ENCODE measurements at regions not wholly inside any gene's neighbourhood (a gene's known extent, or its start where the extent isn't known, plus 50 kb on each side); places are given as distances from the start of the nearest gene placed in this dataset.

DNA sequence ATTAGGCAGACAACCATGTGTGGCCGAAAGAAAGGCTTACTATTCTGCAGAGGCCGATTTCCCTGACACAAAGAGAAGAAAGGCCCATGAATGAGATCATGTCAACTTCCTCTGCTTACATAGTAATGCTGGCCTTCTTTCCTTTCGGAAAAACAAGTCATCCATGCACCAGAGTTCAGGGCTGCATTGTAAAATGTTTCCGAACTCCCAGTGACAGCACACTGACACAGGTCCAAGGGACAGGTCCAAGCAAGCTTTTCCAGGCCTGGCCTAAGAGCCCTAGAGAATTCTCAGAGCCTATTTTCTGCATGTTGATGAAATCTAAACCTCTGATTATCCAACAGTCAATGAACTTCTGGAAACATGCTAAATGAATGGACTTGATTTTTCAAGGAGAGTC, 140.9 kb downstream of the ZNF608 start:
- TF ChIP-seq, protein P1, sequence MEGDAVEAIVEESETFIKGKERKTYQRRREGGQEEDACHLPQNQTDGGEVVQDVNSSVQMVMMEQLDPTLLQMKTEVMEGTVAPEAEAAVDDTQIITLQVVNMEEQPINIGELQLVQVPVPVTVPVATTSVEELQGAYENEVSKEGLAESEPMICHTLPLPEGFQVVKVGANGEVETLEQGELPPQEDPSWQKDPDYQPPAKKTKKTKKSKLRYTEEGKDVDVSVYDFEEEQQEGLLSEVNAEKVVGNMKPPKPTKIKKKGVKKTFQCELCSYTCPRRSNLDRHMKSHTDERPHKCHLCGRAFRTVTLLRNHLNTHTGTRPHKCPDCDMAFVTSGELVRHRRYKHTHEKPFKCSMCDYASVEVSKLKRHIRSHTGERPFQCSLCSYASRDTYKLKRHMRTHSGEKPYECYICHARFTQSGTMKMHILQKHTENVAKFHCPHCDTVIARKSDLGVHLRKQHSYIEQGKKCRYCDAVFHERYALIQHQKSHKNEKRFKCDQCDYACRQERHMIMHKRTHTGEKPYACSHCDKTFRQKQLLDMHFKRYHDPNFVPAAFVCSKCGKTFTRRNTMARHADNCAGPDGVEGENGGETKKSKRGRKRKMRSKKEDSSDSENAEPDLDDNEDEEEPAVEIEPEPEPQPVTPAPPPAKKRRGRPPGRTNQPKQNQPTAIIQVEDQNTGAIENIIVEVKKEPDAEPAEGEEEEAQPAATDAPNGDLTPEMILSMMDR (IDR thresholded peaks at IDR 0.05 in 2 of 3, conservative IDR thresholded peaks at IDR 0.05 in 1 of 3; ENCODE audit: borderline replicate concordance in 1 of 3, insufficient read depth in 1 of 3, low read depth in 2 of 3, low read length in 2 of 3) = no peak
- no peak for TF ChIP-seq REST (IDR thresholded peaks at IDR 0.05; ENCODE audit: low read depth)
- TF ChIP-seq EZH2 (IDR thresholded peaks at IDR 0.05) = no peak
- no peak for TF ChIP-seq SRF (IDR thresholded peaks at IDR 0.05; ENCODE audit: low read depth)

Data from HCT116 (cell line).